GM18499 (cell line): ENCODE measurements at regions not wholly inside any gene's neighbourhood (a gene's known extent, or its start where the extent isn't known, plus 50 kb on each side); places are given as distances from the start of the nearest gene placed in this dataset.

Source experiments
- ATAC-seq: cut with Tn5 transposase; IDR thresholded peaks from one replicate; pipeline ENCODE4 v1.9.1; 2021; ENCODE audit warnings: moderate number of reproducible peaks; ENCODE audit not compliant: insufficient read depth, unreplicated experiment

DNA sequence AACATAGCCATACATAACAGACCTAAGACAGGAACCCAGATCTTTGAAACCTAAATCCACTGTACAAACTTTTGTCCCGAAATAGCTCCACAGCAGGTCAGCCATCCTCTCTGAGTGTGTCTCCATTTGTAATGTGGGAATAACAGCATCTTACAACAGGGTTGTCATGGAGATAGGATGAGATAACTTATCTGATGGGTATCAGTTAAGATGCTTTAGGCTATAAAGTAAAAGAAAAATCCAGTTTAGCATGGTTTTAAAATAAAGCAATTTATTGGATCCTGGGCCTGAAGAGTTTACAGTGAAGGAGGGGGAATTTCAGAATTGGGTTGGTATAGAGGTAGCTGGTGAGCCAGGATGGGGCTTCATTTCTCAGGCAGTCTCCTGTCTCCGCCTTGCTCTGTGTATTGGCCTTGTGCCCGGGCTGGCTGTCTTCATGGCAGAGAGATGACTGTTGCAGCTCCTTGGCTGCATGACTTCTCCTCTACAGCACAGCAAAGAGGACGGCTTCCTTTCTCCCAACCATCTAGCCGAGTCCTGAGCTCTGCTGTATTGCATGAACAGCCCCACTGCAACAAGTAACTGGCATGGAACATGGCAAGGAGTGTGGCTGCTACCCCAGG lies 131.9 kb upstream of the PROK2 start:
- ATAC-seq, result no peak

DNA sequence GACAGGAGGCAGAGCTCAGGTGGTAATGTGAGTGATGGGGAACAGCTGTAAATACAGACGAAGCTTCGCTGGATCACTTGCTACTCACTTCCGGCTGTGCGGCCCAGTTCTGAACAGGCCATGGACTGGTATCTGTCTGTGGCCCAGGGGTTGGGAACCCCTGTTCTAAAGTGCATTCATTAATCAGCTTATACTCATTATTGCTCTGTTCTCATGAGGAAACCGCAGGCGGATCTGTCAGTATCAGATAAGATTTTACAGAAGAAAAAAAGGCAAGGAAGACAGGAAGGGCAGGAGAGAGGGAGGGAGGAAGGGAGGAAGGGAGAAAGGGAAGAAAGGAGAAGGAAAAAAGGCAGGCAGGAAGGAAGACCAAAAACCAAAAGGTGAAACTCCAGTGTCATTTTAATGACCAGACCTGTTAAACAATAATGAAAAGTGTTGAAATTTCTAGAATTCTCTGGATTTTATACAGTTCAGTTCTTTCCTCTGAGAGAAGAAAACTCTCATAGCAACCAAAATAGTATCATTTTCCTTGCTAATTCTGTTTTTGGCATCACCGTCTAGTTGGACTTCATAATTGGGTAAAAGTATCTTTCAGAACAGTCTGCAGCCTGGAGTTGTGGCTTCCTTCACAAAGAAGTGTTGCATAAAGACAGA lies 128.0 kb upstream of the PROK2 start:
- ATAC-seq, result no peak

DNA sequence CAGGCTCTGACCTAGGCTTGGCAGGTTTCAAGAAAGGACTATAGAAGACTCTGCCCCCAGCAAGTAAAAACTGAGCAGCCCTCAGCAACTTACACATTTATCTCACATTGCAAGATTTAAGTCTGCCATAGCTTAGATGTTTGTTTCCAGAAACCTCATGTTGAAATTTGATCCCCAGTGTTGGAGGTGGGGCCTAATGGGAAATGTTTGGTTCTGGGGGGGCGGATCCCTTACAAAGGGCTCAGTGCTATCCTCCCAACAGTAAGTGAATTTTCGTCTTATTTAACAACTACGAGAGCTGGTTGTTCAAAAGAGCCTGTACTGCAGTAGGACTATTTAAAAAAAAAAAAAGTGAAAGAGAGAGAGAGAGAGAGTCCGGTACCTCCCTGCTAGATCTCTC lies 125.2 kb upstream of the PROK2 start:
- no peak for ATAC-seq

DNA sequence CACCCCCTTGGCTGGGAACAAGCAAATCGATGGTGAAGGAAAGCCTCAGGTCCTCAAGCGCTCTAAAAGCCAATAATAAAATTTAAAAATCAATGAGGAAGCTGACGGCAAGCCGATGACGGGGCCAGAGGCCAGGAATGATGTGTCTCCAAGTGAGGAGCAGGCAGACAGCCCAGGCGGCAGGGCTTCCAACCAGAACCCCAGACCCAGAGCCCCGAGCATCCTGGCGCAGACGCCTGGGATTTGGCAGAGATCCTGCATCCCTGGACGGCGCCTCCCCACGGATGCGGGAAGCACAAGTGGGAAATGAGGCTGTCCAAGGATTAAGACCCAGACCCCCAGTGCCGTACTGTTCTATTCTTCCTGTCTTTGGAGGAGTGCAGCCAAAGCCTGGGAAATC lies 123.0 kb upstream of the PROK2 start:
- ATAC-seq, result no peak

DNA sequence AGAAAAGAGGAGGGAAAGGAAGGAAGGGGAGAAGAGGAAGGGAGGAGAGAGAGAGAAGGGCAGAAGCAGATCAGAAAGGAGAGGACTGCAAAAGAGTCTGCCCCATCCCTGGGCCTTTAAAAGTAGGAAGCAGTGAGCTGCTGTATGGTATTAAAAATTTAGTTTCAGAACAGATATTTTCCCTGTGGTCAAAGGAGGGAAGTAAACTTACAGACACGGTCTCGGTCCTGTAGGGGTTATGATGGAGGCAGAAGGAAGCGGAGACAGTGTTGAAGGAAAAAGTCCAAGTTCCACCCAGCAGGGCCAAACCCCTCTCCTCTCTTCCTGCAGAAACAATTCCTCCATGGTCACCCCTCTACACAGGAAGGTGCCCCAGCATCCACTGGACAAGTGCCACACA lies 122.0 kb upstream of the PROK2 start:
- ATAC-seq, result no peak

DNA sequence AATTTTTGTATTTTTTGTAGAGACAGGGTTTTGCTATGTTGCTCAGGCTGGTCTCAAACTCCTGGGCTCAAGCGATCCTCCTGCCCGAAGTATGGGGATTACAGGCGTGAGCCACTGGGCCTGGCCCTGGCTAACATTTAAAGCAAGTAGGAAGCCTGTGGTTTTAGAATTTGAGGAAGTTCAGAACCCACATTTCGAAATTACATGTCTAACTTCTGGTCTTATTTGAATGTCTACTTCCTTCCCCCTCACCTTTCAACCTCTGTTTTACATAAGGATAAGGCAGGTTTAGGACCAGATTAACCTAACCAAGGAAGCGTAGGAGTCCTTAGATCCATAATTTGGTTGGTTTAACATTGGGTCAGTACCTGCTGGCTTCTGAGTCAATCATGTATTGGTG lies 120.5 kb upstream of the PROK2 start:
- ATAC-seq, result peak; percentile 86

DNA sequence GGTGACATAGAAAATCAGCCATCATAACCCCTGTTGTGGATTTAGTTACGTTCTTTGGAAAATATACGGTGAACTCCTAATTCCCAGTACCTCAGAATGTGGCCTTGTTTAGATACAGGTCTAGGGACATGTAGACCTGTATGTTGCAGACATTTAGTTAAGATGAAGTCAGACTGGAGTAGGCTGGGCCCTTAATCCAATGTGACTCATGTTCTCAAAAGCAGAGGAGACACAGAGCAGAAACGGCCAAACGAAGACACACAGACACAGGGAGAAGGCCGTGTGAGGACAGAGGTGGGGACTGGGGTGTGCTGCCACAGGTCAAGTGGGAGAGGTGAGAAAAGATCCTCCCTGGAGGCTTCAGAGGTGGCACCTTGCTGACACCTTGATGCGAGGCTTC lies 119.0 kb upstream of the PROK2 start:
- ATAC-seq, result no peak

DNA sequence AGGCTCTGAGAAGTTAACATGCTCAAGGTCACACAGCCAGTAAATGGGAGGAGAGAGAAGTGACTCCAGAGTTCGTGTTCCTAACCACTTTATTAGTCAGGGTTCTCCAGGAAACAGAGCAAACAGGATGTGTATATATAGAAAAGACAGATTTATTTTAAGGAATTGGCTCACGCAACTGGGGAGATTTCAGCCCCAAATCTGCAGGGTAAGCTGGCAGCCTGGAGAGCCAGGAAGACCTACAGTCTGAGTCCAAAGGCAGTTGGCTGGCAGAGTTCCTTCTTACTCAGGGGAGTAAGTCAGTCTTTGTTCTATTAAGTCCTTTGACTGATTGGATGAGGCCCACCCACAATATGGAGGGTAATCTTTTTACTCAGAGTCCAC lies 118.2 kb upstream of the PROK2 start:
- no peak for ATAC-seq

DNA sequence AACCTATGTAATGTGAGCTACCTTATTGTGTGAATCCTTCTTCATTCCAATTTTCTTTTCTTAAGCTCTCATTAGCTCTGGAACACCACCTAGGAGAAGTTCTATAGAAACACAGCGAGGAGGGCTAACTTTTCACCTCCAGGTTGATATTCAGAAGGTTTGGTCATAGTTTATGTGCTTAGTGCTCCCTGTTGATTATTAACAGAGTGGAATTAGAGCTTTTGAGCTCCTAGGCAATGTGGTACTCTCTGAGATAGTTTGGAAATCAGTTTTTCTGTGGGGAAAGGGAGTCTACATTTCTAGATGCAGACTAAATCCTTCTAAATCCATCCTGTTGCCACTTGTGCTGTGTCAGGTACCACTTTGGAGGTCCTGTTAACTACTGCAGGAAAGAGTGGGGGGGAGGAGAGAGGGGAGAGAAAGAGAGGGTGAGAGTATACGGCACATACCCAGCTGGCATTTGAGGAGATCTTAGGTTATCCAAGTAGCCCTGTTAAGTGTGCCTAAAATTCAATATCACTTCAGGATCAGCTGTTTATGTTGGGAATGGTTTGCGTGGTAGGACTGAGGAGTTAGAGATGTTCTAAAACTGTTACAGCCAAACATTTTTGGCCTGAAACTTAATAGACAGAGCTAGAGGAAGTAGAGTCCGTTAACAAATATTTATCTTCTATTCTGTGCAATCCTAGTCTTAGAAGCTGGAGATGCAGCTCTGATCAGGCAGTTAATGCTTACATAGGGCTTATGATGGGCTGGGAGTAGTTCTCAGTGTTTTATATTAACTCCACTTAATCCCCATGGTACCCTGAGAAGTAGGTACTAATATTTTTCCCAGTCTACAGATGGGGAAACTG lies 117.5 kb upstream of the PROK2 start:
- no peak for ATAC-seq

DNA sequence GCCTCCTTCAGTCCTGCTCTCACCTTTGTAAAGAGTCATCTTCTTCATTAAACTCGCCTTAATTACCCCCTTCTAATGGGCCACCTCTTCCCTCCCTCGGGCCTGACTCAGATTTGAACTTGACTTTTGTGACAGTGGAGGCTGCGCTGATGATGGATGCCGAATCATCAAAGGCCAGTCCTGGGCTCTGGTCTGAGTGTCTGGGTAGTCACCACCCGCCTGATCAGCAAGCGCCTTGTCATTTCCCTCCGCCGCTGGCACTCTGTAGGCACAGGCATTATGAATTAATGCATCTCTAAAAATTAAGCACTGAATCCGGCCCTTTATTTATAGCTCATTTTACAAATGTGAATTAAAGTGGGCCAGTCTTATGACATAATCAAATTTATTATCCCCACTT lies 116.7 kb upstream of the PROK2 start:
- ATAC-seq, result no peak

DNA sequence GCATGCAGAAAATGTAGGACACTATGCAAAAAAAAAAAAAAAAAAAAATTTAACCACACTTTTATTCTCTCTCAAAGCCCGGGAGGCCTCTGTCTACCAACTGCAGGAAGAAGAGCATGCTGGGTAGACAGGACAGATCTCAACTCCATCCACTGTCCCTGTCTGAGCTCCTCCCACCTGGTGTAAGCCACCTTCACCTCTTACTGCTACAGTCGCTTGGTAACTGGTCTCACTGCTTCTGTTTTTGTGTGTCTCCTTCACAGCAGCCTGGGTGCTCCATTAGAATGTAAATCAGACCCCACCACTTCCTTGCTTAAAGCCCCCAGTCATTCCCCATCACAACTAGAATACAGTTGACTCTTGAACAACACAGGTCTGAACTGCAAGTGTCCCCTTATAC lies 115.1 kb upstream of the PROK2 start:
- no peak for ATAC-seq

DNA sequence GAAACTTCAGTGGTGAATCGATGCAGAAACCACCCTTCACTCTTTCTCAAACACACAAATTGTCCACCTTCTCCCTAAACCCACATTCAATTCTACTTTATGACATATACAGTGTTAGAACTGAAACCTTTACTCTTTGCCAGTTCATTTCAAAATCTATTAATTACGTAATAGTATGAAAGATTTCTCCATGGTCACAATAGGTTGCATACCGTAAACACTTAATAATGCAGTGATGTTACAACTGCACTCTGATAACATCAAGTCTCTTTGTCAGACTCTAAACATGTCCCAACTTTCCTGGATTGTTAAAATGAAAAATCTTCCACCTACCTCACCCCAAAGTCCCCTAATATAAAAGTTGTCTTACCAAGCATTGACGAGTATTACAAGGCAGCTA lies 111.8 kb upstream of the PROK2 start:
- ATAC-seq, result no peak

DNA sequence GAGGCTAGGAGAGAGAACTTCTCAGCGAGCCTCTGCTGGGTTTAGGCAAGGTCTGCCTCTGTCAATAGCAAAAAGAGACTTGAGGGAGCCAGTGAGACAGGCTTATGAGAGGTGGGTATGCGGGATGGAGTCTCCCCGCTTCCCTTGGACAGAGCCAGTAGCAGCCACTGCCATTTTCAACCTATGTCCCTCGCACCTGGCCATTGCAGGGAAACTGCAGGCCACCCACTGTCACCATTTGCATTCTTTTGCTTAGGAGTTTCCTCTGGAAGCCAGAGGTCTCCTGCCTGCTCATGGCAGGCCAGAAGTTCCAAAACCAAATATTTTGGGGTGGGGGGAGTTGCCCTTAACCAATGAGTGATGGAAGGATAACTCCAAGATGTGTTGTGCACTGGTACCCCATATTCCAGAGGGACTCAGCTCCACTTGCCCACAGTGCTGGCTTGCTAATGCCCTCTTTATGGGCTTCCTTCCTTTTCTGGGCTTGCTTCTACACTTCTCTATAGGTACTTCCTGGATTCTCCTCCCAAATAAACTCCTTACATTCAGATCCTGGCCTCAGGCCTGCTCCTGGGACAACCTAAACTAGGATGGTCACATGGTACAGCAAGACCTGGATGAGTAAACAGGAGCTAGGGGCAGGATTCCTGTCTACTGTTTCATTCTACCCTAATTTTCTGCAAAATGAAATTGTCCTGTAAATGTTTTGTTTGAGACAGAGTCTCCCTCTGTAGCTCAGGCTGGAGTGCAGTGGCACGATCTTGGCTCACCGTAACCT lies 108.9 kb upstream of the PROK2 start:
- ATAC-seq, result no peak

DNA sequence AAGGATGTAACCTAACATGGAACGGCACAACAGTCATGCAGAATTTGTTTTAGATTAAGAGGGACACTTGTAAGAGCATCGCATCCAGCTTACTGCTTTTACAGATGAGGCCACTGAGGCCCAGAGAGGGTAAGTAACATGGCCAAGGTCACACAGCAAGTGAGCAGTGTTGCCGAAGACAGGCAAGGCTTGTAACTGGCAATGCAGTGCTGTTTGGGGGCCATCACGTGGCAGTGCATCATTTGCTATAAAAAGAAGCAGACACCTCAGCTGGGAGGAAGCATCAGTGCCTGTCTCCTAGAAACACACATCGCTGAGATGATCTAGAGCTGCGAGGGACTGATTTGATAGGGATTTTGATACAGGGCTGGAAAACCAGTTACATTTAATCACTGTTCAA lies 108.2 kb upstream of the PROK2 start:
- ATAC-seq, result no peak

DNA sequence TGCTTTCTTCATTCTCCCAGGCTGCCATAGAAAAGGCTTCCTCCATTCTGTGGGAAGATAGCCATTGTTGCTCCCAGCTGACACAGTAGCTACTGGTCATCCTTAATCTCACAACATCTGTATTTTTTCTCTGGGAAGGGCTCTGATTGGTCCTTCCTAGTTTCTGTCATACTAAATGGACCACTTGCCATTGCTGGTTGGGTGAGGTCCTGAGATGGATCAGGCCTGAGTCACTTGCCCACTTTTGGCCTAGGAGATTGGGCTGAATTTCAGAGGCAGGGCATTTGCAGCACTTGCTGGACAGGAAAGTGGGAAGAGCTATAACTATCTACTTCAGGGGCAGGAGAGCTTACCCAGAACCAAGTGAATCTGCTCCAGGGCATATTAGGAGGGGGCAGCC lies 106.5 kb upstream of the PROK2 start:
- no peak for ATAC-seq

DNA sequence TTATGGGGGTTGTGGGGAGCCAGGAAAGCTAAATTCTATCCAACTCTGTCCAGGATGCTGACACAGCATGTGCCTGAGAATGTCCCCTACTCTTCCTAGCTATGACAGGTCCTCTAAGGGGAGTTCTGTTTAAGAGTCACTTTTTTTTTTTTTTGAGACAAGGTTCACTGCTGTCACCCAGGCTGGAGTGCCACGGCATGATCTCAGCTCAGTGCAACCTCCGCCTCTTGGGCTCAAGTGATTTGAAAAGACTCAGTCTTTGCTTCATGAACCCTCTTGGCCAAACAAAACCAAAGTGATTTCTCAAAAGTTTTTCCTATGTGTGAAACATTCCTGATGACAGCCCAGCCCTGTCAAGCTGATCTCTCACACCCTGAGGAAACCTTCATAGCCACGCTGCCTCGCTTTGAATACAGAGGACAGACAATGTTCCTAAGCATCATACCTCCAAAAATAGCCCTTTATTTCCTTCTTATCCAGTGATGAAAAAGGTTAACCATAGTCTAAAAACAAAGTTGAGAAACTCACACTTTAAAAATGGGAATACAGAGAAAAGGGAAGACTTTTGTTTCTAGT lies 105.5 kb upstream of the PROK2 start:
- no peak for ATAC-seq

DNA sequence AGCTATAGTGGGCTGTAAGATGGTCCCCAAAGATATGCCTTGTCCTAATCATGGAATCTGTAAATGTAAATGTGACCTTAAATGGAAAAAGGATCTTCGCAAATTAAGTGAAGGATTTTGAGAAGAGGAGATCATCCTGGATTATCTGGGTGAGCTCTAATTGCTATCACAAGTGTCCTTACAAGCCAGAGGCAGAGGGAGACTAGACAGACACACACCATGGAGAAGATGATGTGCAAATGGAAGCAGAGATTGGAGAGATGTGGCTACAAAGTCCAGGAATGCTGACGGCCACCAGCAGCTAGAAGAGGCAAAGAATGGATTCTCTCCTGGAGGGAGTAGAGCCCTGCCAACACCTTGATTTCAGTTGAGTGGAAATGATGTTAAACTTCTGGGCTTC lies 102.3 kb upstream of the PROK2 start:
- no peak for ATAC-seq

DNA sequence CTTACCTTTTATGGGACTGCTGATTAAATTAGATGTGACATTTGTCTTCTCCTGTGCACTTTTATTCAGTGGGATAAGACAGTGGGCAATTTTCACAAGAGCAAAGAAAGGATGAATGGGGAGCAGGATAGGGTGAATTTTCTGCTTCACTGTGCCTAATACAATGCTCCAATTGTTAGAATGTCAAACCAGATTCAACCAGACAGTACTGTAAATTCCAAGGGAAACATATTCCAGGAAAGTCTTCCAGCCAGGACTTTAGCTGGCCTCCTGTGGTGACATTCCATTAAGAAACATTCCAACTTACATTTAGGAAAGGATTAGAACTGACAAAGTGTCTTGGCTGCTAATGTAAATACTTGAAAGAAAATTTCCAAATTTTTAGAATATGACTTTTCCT lies 100.1 kb upstream of the PROK2 start:
- no peak for ATAC-seq

DNA sequence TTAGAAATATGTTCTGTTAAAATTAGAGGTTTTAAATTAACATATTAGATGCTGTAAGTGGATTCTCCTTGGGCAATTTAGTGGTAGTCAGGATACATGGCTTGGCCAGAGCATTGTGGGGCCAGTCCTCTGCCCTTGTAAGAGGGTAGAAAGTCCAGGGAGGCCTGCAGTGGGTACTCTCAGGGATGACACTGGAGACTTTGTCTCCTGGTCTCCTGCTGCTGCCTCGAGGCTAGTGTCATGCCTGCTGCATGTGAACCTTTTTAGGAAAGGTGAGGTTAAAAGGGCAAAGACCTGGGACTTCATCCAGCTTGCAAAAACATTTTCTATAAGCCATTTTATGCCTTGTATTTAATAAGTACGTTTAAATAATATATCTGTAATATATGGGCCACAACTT lies 96.8 kb upstream of the PROK2 start:
- ATAC-seq, result no peak

DNA sequence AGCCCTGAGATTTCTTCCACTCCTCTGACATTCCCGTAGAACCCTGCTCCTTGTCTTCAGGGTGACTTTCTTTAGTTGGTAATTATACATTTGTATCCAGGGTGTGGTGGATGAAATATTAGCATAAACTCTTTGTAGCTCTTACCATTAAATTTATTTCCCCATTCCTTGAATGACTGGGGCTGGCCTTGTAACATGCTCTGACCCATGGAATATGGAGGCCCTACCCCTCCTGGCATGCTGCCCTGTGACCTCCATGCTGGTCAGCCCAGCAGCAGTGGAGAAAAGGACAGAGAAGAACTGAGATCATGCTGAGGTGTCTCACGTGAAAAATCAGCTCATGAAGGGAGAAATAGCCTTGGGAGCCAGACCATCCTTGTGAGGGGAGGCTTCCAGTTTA lies 96.1 kb upstream of the PROK2 start:
- ATAC-seq, result no peak

DNA sequence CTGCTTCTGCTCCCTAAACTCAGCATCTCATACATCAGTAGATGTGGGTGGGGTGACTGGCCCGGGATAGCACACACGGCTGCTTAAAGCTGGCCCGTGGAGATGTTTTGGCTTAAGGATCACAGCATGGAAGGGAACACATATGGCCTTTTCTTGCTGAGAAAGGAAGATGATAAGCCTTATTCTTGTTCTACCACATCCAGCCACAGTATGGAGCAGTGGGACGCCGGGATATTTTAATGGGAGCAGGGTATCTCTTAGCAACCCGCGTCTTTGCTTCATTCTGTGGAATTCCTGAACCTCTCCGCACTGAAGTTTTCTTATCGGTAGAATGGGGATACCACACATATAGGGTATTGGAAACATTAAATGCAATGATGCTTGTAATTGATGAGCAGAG lies 94.1 kb upstream of the PROK2 start:
- ATAC-seq, result no peak
